DOHH2 (cell line): ENCODE measurements at regions not wholly inside any gene's neighbourhood (a gene's known extent, or its start where the extent isn't known, plus 50 kb on each side); places are given as distances from the start of the nearest gene placed in this dataset.
A peak's percentile ranks its signal among the peaks of the same experiment; 100 is the strongest.

Experiments
- H3F3A ChIP-seq: fragments of 200-600 bp; sonication (generic), shearing (Covaris generic); 2 replicates; pipeline ENCODE4 v1.6.0; 2016; ENCODE audit warnings: antibody characterized with exemption, mild to moderate bottlenecking; ENCODE audit not compliant: control insufficient read depth, insufficient read depth
- H3K27ac ChIP-seq: fragments of 200-600 bp; sonication (generic); 2 replicates; pipeline ENCODE4 v1.5.1; 2014; ENCODE audit warnings: low read depth, mild to moderate bottlenecking, low read length, moderate library complexity
- H3K27me3 ChIP-seq: fragments of 200-600 bp; sonication (generic); 2 replicates; pipeline ENCODE4 v1.6.1; 2014; ENCODE audit warnings: mild to moderate bottlenecking, low read length, mixed read lengths; ENCODE audit not compliant: control insufficient read depth
- H3K36me3 ChIP-seq: fragments of 200-600 bp; sonication (generic); 2 replicates; pipeline ENCODE4 v1.6.1; 2014; ENCODE audit warnings: mild to moderate bottlenecking, low read length, moderate library complexity, mixed read lengths; ENCODE audit not compliant: control insufficient read depth
- H3K4me1 ChIP-seq: fragments of 200-600 bp; sonication (generic); 2 replicates; pipeline ENCODE4 v1.6.1; 2014; ENCODE audit warnings: mild to moderate bottlenecking, low read length, mixed read lengths; ENCODE audit not compliant: control insufficient read depth
- H3K4me2 ChIP-seq: fragments of 200-600 bp; sonication (generic); 2 replicates; pipeline ENCODE4 v1.6.0; 2014; ENCODE audit warnings: mild to moderate bottlenecking, low read length, moderate library complexity
- H3K4me3 ChIP-seq: fragments of 200-600 bp; sonication (generic); 2 replicates; pipeline ENCODE4 v1.5.1; 2014; ENCODE audit warnings: mild to moderate bottlenecking, low read length, mixed read lengths
- H3K79me2 ChIP-seq: fragments of 200-600 bp; sonication (generic); 2 replicates; pipeline ENCODE4 v1.6.1; 2014; ENCODE audit warnings: mild to moderate bottlenecking, low read length, mixed read lengths; ENCODE audit not compliant: control insufficient read depth
- H3K9me2 ChIP-seq: fragments of 200-600 bp; sonication (generic); replicated peaks from 2 replicates; pipeline ENCODE4 v1.6.1; 2014; ENCODE audit warnings: mild to moderate bottlenecking, low read length, mixed read lengths; ENCODE audit not compliant: control insufficient read depth
- H3K9me3 ChIP-seq: fragments of 200-600 bp; sonication (generic); 2 replicates; pipeline ENCODE4 v1.6.1; 2014; ENCODE audit warnings: antibody characterized with exemption, low read length, mixed read lengths; ENCODE audit not compliant: control insufficient read depth, insufficient read depth
- H4K20me1 ChIP-seq: fragments of 200-600 bp; sonication (generic); 2 replicates; pipeline ENCODE4 v1.6.0; 2014; ENCODE audit warnings: low read depth, mild to moderate bottlenecking, antibody characterized with exemption, low read length, moderate library complexity; ENCODE audit not compliant: control insufficient read depth, insufficient read depth
- CTCF ChIP-seq: fragments of 200-600 bp; sonication (generic); IDR thresholded peaks from one replicate; pipeline ENCODE4 v1.5.1; 2014; ENCODE audit warnings: antibody characterized with exemption, mild to moderate bottlenecking, low read depth, low read length; ENCODE audit not compliant: poor library complexity, severe bottlenecking
- EZH2phosphoT487 ChIP-seq: fragments of 200-600 bp; sonication (generic); IDR thresholded peaks from 2 replicates; pipeline ENCODE4 v1.6.1; 2017; ENCODE audit warnings: borderline replicate concordance, mild to moderate bottlenecking, antibody characterized with exemption, low read length, moderate library complexity, mixed read lengths

DNA sequence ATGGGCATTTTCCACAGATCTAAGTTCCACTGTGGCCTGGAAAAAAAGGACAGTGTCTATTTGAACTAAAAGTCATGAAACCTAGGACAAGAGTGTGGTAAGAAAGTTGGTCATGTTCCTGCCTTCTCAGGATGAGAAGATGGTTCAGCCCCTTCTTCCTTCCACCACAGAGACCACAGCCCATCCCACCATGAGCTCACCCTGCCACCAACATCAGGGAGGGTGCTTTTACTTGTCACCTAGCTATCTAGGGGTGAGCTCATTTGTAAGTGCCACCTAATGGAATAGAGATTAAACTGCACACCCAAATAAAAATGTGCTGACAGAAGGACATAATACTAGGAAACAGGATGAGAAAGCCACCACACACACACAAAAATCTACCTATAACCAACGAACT is 235.9 kb downstream of the SPIN4 start:
- H3K27me3 ChIP-seq: no peaks in the 10 kb centered on the region
- no peaks in the 10 kb centered on the region for H3K79me2 ChIP-seq
- no peaks in the 10 kb centered on the region for H3K9me2 ChIP-seq
- no peaks in the 10 kb centered on the region for H3K4me1 ChIP-seq
- TF ChIP-seq EZH2phosphoT487: no peak
- no peak for TF ChIP-seq CTCF
- H3K4me3 ChIP-seq: no peak overlapping the region
- no peaks in the 10 kb centered on the region for H4K20me1 ChIP-seq
- H3K4me2 ChIP-seq: no peak overlapping the region
- H3F3A ChIP-seq: no peaks in the 10 kb centered on the region
- no peak overlapping the region for H3K27ac ChIP-seq
- no peaks in the 10 kb centered on the region for H3K9me3 ChIP-seq
- H3K36me3 ChIP-seq: no peaks in the 10 kb centered on the region

DNA sequence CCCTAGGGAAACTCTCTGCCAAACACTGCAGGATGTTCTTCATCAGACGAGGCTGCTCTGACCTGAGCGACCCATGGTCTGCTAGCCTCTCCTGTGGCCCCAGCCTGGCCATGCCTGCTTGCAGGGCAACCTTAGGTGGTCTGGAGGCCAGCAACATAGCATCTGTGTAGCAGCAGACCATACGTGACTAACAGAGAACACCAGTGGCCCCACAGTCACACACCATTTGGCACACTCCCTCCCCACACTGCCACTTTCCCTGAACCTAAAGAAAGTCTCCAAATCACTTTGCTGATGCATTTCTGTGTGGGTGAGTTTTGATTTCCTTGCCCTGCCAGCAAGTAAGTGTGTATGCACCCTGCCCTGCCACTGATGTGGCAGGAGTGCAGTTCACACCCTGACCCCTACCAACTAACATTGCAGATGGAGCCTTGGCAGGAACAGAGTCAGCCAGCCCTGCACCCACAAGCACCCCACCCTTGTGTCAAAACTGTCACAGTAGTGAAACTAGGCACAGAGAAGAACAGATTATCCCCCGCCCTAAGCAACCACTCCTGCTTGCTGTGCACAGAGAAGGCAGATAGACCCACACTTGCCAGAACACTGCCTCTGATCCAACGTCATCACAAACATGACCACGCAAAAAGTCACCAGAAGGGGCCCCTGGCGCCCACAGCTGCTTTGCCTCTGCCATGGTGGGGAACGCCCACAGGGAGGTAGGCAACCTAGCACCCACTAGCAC is 249.1 kb downstream of the SPIN4 start:
- no peak overlapping the region for H3K4me2 ChIP-seq
- no peaks in the 10 kb centered on the region for H3F3A ChIP-seq
- H3K9me3 ChIP-seq: no peaks in the 10 kb centered on the region
- no peaks in the 10 kb centered on the region for H3K36me3 ChIP-seq
- no peak for TF ChIP-seq EZH2phosphoT487
- H3K27ac ChIP-seq: no peak overlapping the region
- H3K4me3 ChIP-seq: no peak overlapping the region
- no peaks in the 10 kb centered on the region for H4K20me1 ChIP-seq
- no peaks in the 10 kb centered on the region for H3K27me3 ChIP-seq
- H3K4me1 ChIP-seq: no peaks in the 10 kb centered on the region
- no peaks in the 10 kb centered on the region for H3K79me2 ChIP-seq
- H3K9me2 ChIP-seq: no peaks in the 10 kb centered on the region

GRCh38 chrX:63058204-63058603 is 292.9 kb downstream of the SPIN4 start:
- H3K27ac ChIP-seq: no peak overlapping the region
- no peak overlapping the region for H3K4me2 ChIP-seq
- H3K79me2 ChIP-seq: no peaks in the 10 kb centered on the region
- H3K9me3 ChIP-seq: no peaks in the 10 kb centered on the region
- TF ChIP-seq EZH2phosphoT487: no peak
- TF ChIP-seq CTCF: no peak
- no peaks in the 10 kb centered on the region for H3K36me3 ChIP-seq
- no peaks in the 10 kb centered on the region for H3K27me3 ChIP-seq
- no peaks in the 10 kb centered on the region for H3K4me1 ChIP-seq
- no peak overlapping the region for H3K4me3 ChIP-seq
- no peaks in the 10 kb centered on the region for H3K9me2 ChIP-seq
- H3F3A ChIP-seq: no peaks in the 10 kb centered on the region
- H4K20me1 ChIP-seq: no peaks in the 10 kb centered on the region

- Histone ChIP-seq H3F3A (no peaks in the 10 kb centered on the region), H3K27me3 (no peaks in the 10 kb centered on the region), H3K27ac (no peak overlapping the region), H3K9me2 (no peaks in the 10 kb centered on the region), H3K4me1 (no peaks in the 10 kb centered on the region), H3K36me3 (no peaks in the 10 kb centered on the region), H3K4me3 (no peak overlapping the region), H3K9me3 (no peaks in the 10 kb centered on the region), H3K4me2 (no peak overlapping the region), H3K79me2 (no peaks in the 10 kb centered on the region), H4K20me1 (no peaks in the 10 kb centered on the region)
- TF ChIP-seq EZH2phosphoT487 (no peak), CTCF (peak; percentile 35)
Observed at GRCh38 chrX:63050225-63050624, 300.9 kb downstream of the SPIN4 start.
